Tibial nerve (tissue), 4 donors: ENCODE measurements at regions not wholly inside any gene's neighbourhood (a gene's known extent, or its start where the extent isn't known, plus 50 kb on each side); places are given as distances from the start of the nearest gene placed in this dataset.
A peak's percentile ranks its signal among the peaks of the same experiment; 100 is the strongest.

Source experiments
- DNase-seq, 2 donors: peaks; one replicate each; pipeline ENCODE4 v3.0.0-alpha.2; 2019; ENCODE audit warnings: low spot score in 2 of 2
- H3K27ac ChIP-seq, 4 donors: fragments of 200-600 bp; sonication (generic) in 3 of 4; one replicate each; pipeline ENCODE4 v1.5.1; 2017 to 2019; ENCODE audit warnings: mild to moderate bottlenecking in 1 of 4
- H3K27me3 ChIP-seq, 2 donors: fragments of 200-600 bp; sonication (generic) in 1 of 2; one replicate each; pipeline versions ENCODE4 v1.5.1 to v1.6.0; 2017 to 2019
- H3K36me3 ChIP-seq, 3 donors: fragments of 200-600 bp; sonication (generic); one replicate each; pipeline ENCODE4 v1.5.1; 2018 to 2019
- H3K4me1 ChIP-seq, 4 donors: fragments of 200-600 bp; sonication (generic) in 3 of 4; one replicate each; pipeline ENCODE4 v1.5.1; 2017 to 2019
- H3K4me3 ChIP-seq, 4 donors: fragments of 200-600 bp; sonication (generic) in 3 of 4; one replicate each; pipeline ENCODE4 v1.5.1; 2017 to 2019; ENCODE audit warnings: mild to moderate bottlenecking in 1 of 4, moderate library complexity in 1 of 4
- H3K9me3 ChIP-seq, 4 donors: fragments of 200-600 bp; sonication (generic) in 3 of 4; one replicate each; pipeline ENCODE4 v1.5.1; 2017 to 2019
- EP300 ChIP-seq, 2 donors: sonication (generic); formaldehyde crosslinking; IDR thresholded peaks; one replicate each; pipeline ENCODE4 v1.6.1; 2017; ENCODE audit warnings: antibody characterized with exemption in 2 of 2, mild to moderate bottlenecking in 1 of 2
- POLR2A ChIP-seq, 2 donors: fragments of 450-650 bp; IDR thresholded peaks; one replicate each; pipeline ENCODE4 v1.6.1; 2017; ENCODE audit warnings: antibody characterized with exemption in 2 of 2, mild to moderate bottlenecking in 2 of 2, moderate library complexity in 2 of 2
- WGBS, 2 donors: methylation state at CpG; one replicate each; pipeline ENCODE4 v1.1.5; 2018; 5-methylcytosine and 5-hydroxymethylcytosine counted together
- TF ChIP-seq, protein P1 (sequence below), 5 experiments: fragments of 200-600 bp in 3 of 5; fragments of 450-650 bp in 2 of 5; sonication (generic) in 3 of 5; IDR thresholded peaks; one replicate each; pipeline ENCODE4 v1.5.1; 2016 to 2019; ENCODE audit warnings: antibody characterized with exemption in 5 of 5, mild to moderate bottlenecking in 3 of 5, moderate library complexity in 2 of 5

DNA sequence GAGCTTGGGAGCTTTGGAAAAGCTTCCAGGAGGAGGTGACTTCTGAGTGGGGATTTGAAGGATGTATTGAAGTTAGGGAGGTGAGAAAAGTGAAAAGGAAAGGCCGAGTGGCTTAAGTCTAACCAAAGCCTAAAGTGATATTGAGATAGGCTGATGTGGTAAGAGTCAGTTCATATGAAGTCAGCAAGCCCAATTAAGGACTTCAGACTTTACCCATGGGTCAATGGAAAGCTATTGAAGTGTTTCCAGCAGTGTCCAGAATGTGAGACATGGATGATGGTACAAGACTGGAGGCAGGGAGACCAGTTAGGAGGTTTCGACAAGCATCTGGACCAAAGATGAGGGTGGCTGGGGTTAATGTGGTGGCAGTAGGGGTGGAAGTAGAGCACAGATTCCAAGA, 134.3 kb upstream of the WWC1 start:
- H3K27ac ChIP-seq = no peak overlapping the region
- WGBS, 2 donors = 87 to 94% methylated on average over 2 of the region's 2 CpGs

GRCh38 chr5:168159425-168159824, 132.0 kb upstream of the WWC1 start:
- Histone ChIP-seq H3K4me3 (no peak overlapping the region), H3K27me3 (peaks cover 0 to 6% of the 10 kb centered on the region in 2 donors), H3K9me3 (no peaks in the 10 kb centered on the region), H3K36me3 (no peaks in the 10 kb centered on the region), H3K4me1 (peaks cover 0 to 4% (median 0%) of the 10 kb centered on the region in 4 donors), H3K27ac (no peak overlapping the region)
- WGBS, 2 donors = 39% methylated on average over 3 of the region's 3 CpGs
- TF ChIP-seq EP300 (IDR thresholded peaks at IDR 0.05) = no peak
- TF ChIP-seq POLR2A (IDR thresholded peaks at IDR 0.05) = no peak
- TF ChIP-seq, protein P1, sequence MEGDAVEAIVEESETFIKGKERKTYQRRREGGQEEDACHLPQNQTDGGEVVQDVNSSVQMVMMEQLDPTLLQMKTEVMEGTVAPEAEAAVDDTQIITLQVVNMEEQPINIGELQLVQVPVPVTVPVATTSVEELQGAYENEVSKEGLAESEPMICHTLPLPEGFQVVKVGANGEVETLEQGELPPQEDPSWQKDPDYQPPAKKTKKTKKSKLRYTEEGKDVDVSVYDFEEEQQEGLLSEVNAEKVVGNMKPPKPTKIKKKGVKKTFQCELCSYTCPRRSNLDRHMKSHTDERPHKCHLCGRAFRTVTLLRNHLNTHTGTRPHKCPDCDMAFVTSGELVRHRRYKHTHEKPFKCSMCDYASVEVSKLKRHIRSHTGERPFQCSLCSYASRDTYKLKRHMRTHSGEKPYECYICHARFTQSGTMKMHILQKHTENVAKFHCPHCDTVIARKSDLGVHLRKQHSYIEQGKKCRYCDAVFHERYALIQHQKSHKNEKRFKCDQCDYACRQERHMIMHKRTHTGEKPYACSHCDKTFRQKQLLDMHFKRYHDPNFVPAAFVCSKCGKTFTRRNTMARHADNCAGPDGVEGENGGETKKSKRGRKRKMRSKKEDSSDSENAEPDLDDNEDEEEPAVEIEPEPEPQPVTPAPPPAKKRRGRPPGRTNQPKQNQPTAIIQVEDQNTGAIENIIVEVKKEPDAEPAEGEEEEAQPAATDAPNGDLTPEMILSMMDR (IDR thresholded peaks at IDR 0.05) = no peak
- DNase-seq = no peak

More for the DNA sequence above, 134.3 kb upstream of the WWC1 start:
- H3K9me3 ChIP-seq = no peaks in the 10 kb centered on the region
- peaks cover 0 to 9% (median 0%) of the 10 kb centered on the region in 4 donors for H3K4me1 ChIP-seq
- TF ChIP-seq EP300 (IDR thresholded peaks at IDR 0.05) (no peak), POLR2A (IDR thresholded peaks at IDR 0.05) (no peak)
- TF ChIP-seq, protein P1 (IDR thresholded peaks at IDR 0.05) = no peak
- DNase-seq = no peak
- peaks cover 0 to 6% of the 10 kb centered on the region in 2 donors for H3K27me3 ChIP-seq
- H3K36me3 ChIP-seq = no peaks in the 10 kb centered on the region
- H3K4me3 ChIP-seq = no peak overlapping the region

- H3K9me3 ChIP-seq = no peaks in the 10 kb centered on the region
- H3K36me3 ChIP-seq = no peaks in the 10 kb centered on the region
- TF ChIP-seq, protein P1 (IDR thresholded peaks at IDR 0.05) = no peak
- TF ChIP-seq EP300 (IDR thresholded peaks at IDR 0.05) = no peak
- no peak for TF ChIP-seq POLR2A (IDR thresholded peaks at IDR 0.05)
- peaks cover 0 to 5% of the 10 kb centered on the region in 2 donors for H3K27me3 ChIP-seq
- 76 to 78% methylated on average over 16 of the region's 16 CpGs for WGBS, 2 donors
- peaks cover 0 to 7% (median 3%) of the 10 kb centered on the region in 4 donors for H3K4me1 ChIP-seq
- H3K27ac ChIP-seq = no peak overlapping the region
- no peak overlapping the region for H3K4me3 ChIP-seq
- DNase-seq = no peak
Measured at GRCh38 chr5:168162464-168162863, 129.0 kb upstream of the WWC1 start.

GRCh38 chr5:168163966-168164365, 127.5 kb upstream of the WWC1 start:
- Histone ChIP-seq H3K36me3 (no peaks in the 10 kb centered on the region), H3K4me1 (peaks cover 0 to 7% (median 3%) of the 10 kb centered on the region in 4 donors), H3K4me3 (no peak overlapping the region), H3K27me3 (no peaks in the 10 kb centered on the region), H3K9me3 (no peaks in the 10 kb centered on the region), H3K27ac (no peak overlapping the region)
- DNase-seq = no peak
- TF ChIP-seq, protein P1 (IDR thresholded peaks at IDR 0.05) = no peak
- TF ChIP-seq POLR2A (IDR thresholded peaks at IDR 0.05) (no peak), EP300 (IDR thresholded peaks at IDR 0.05) (no peak)
- WGBS, 2 donors = 84 to 87% methylated on average over 3 of the region's 3 CpGs

DNA sequence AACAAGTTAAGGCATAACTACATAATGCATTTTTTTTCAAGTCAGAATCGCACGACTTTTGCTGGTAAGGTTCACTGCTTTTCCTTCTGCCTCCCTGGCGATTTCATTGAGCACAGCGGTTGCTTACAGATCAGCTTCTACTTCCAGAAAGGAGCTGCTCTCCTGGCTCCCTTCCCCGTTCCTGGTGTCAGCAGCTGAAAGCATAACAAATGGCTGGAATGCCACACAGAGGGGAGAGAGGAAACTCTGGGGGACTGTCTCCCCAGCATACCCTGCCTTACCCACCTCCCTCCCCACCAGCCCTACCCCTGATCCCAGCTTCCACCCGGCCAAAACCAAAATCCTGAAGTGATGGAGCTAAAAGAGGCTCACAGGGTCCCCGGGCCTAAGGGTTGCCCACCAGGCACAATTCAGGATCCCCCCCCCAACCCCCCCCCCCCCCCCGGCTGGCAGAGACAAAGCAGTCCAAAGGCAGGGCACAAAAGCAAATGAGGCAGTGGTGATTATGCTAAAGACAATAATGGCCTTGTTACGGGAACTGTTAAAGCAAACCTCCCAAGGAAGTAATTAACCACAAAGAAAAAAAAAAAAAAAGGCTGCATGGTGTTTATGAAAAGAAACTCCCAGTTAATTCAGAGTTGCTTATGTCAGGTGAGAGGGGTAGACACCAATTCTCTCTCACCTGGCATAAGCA, 126.1 kb upstream of the WWC1 start:
- no peaks in the 10 kb centered on the region for H3K9me3 ChIP-seq
- H3K36me3 ChIP-seq = no peaks in the 10 kb centered on the region
- DNase-seq = peak in 1 of 2 donors; percentile 25
- peaks cover 0 to 7% (median 3%) of the 10 kb centered on the region in 4 donors for H3K4me1 ChIP-seq
- peak overlapping the region in 1 of 4 donors; percentile 60 for H3K27ac ChIP-seq
- TF ChIP-seq EP300 (IDR thresholded peaks at IDR 0.05) (no peak), POLR2A (IDR thresholded peaks at IDR 0.05) (no peak)
- TF ChIP-seq, protein P1 (IDR thresholded peaks at IDR 0.05) = no peak
- no peak overlapping the region for H3K4me3 ChIP-seq
- no peaks in the 10 kb centered on the region for H3K27me3 ChIP-seq
- WGBS, 2 donors = 3 to 14% methylated on average over 9 of the region's 9 CpGs
